CD4-positive, alpha-beta T cell treated with Interleukin-21 for 1 hour (primary cell): ENCODE measurements at regions not wholly inside any gene's neighbourhood (a gene's known extent, or its start where the extent isn't known, plus 50 kb on each side); places are given as distances from the start of the nearest gene placed in this dataset.

Experiments
- DNase-seq: peaks from one replicate; pipeline ENCODE4 v3.0.0-alpha.2; 2020

DNA sequence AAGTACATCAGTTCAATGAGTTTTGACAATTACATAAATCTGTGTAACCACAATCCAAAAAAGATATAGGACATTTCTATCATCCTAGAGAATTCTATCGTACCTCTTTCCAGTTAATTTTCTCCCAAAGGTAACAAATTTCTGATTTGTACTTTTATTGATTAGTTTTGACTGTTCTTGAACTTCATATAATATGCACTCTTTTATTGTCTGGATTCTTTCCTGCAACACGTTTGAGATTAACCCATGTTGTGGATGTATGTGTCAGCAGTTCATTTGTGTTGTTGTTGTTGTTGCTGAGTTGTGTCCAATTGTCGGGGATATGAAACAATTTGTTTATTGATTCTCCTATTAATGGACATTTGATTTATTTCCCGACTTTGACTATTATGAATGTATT, 145.9 kb upstream of the WDR11 start:
- DNase-seq = no peak

DNA sequence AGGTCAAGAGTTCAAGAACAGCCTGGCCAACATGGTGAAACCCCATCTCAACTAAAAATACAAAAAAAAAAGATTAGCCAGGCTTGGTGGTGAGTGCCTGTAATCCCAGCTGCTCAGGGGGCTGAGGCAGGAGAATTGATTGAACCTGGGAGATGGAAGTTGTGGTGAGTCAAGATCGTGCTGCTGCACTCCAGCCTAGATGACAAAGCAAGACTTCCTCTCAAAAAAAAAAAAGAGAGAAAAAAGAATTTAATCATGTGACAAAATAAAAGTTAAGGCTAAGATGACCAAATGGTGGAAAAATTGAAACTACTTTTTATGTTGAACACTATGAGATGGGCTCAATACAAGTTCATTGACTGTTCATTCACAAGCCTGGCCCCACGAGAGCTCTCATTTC, 141.1 kb upstream of the WDR11 start:
- DNase-seq = no peak

DNA sequence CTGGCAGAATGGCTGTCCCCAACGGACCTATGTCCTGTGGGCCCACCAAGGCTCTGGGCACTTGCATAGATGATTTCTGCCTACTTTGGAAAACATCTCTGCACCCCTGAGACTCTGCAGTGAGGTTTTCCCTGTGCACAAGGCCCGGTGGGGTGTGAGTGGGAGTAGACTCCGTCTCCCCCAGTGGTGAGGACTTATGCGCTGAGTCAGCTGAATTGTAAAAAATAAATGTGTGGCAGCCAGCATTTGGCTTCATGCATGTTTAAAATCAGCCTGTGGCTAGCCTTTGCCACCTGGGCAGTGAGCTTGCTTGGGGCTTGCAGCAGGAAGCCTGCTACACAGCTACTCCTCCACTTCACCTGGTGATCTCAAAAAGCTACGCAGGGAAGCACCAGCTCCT, 139.3 kb upstream of the WDR11 start:
- no peak for DNase-seq

DNA sequence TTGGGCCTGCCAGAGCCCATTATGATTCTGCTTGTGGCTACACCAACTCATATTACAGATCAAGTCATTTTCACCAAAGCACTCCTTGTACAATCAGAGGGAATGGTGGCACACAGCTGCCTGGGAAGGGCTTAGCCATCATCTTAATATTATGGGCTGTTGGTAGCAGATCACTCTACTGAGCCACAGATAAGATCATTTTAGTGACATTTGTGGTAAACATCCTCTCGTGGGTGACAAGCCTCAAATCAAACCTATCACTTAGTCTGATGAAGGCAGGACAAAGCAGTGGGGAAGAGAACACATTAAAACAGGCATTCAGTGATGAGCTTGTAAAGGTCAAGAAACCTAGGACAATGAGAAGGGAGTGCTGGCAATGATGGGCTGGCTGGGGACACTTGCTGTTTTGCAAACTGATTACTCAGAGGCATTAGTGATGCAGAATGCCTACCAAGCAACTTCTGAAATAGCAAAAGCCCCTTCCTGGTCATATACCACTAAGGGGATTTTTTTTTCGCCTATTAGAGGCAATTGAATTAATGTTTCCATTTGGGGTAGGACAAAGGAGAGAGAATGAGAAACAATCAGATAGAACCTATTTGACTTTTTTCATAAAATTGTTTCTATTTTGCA, 137.5 kb upstream of the WDR11 start:
- DNase-seq = no peak

DNA sequence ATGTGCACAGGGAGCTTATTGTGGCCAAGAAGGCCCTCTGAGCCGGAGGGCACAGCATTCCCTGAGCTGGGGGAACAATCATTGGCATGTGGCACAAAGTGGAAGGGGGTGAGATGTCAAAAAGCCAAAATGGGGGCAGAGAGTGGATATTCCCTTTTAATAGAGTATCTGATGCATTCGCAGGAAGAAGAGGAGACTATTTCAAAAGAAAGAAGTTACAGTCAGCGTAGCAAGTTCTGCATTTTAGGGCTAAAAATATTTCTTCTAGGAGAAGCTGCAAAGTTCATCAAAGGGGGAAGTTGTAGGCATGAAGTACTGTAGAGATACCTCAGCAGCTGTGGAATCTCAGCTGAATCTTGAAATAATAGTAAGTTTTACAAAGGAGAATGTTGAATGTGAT, 136.0 kb upstream of the WDR11 start:
- no peak for DNase-seq

DNA sequence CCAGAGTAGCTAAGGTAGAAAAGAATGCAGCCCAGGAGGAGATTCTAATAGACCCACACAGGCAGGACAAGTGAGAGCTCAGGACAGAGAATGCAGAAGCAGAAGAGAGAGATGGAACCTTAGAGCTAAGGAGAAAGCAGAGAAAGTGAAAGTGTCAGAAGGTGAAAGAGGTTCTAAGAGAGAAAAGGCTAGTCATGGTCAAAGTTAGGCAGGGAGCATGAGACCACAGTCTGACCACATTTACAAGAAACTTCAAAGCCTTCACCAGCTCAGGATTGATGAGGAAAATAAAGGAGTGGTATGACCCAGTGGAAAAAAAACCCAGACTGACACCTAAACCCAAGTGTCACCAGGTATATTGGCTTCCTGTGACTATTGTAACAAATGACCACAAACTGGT, 131.8 kb upstream of the WDR11 start:
- DNase-seq = no peak

DNA sequence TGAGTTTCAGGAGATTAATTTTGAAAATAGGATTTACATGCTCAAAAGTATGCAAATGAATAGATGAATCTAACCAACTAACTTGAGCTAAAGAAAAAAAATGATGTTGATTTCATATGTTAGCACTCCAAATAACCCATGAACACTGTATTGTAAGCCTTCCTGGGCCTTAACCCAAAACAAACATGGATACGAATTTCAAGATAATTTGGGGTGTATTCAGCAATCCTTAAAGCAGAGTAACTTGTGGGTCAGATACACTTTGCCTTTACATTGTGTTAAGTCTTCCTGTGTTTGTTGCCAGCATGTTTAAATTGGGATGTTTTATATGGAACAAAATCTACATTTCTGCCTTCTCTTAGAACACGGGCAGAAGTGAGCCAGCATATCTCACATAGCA, 124.2 kb upstream of the WDR11 start:
- no peak for DNase-seq

DNA sequence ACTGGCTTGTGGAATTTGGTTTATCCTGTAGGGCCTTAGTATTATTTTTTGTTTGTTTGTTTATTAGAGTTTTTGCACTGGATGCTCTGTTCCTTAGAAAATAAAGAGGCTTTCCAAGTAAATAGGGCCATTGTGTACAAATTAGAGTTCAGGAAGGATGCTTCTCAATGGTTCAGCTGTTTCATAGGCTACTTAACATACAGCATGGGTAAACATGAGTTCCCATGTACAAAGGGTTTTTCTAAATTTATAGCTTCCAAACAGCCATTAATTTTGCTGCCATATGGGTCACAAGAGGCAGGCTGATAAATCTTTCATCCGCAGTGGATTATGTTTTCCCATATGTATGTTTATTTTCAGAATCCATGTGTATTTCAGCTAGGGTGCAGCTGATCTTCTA, 121.6 kb upstream of the WDR11 start:
- DNase-seq = no peak

DNA sequence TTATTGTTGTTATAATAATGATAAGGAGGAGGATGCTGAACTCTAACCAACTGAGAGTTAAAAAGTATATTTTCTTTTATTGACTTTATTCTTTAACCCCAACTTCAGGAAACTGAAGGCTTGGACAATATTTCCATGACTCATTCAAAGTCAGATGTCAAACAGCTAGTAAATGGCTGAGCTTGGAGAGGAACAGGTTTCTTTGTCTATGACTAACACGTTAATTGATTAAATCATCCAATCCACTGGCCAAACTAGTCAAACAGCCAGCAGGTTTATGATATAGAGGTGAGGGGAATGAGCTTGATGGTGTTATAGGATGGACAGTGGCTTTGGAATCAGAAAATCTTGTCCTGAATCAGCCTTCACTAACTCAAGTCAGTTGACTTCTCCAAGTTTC, 119.1 kb upstream of the WDR11 start:
- no peak for DNase-seq

DNA sequence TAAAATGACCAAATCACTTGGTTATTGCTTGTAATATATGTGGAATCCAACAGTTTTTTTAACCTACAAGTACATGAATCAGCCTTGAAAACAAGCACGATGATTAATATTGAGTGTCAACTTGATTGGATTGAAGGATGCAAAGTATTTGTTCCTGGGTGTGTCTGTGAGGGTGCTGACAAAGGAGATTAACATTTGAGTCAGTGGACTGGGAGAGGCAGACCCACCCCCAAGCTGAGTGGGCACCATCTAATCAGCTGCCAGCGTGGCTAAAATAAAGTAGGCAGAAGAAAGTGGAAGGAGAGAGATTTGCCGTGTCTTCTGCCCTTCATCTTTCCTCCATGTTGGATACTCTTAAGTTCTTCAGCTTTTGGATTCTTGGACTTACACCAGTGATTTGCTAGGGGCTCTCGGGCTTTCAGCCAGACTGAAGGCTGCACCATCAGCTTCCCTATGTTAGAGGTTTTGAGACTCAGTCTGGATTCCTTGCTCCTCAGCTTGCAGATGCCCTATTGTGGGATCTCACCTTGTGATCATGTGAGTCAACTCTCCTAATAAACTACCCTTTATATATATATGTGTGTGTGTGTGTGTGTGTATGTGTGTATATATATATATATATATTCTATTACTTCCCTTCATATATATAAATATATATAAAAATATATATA, 118.4 kb upstream of the WDR11 start:
- no peak for DNase-seq

DNA sequence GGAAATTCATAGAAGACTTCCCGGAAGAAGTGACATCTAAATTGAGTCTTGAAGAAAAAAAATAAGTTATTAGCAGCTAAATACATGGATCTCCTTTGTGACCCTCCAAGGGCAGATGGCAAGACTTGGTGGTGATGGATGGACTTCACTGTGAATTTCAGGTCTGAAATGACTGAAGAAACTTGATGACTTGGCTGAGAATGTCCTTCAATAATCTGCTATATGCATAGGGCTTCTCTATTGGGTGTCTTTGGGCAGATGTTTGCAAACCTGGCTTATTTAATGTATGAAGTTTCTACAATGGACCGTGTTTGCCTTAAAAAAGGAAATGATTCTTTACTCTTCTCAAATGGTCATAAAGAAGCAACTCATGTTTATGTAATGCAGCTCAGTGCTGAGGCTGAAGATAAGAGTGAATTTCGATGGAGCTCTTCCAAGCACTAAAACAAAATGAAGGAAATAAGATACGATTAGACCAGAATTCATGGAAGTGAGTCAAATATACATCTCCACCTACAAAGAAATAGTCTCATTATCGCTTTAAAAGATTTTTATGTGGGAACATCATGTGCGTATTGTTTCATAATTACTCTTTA, 116.6 kb upstream of the WDR11 start:
- DNase-seq = no peak

DNA sequence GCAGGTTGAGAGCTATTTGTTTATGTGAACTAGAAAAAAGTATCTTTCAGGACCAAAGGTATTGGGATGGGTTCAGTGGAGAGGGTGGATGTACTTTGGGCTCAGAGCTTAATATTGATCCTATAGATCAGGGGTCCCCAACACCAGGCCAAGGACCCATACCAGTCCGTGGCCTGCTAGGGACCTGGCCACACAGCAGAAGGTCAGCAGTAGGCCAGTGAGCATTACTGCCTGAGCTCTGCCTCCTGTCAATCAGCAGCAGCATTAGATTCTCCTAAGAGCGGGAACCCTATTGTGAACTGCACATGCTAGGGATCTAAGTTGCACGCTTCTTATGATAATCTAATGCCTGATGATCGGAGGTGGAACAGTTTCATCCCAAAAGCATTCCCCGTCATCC, 115.8 kb upstream of the WDR11 start:
- DNase-seq = no peak

DNA sequence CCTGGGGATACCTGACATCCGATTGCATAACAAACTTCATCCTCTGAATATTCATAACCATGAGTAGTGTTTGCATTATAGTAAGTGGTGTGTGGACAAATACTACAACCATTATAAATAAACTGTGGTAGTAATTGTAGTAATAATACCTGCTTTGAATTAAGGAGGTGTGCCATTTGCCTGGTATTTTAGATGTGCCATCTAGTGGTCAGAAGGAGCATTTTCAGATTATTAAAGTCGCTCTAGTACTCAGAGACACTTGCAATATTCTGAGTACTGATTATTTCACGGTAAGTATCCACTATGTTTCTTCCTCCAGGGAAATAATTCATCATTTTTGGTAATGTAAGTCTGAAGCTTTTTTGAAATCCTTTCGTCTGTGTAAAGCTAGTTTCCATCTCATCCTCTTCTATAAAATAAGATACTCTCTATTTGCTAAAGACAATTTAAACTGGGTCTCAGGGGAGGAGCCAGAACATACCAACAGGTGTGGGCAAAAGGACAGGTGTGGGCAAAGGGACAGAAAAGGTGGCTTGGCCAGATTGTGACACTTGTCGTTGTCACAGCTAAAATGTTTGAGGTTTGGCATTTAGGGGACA, 115.3 kb upstream of the WDR11 start:
- DNase-seq = peak; percentile 13

DNA sequence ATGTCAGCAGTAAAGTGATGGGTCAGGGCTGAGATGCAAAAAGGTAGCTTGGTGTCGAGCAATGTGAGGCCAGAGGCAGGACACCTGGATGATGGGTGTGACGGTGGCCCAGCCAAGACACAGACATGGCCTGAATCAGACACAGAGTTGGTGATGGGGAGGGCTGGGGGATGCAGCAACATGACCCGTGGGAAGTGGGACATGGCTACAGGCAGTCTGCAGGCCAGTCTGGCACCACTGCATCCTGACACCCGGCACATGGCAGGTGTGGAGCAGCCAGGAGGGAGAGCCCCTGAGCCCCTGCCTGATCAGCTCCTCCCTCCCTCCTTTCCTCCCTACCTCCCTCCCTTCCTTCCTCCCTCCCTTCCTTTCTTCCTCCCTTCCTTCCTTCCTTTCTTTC, 114.8 kb upstream of the WDR11 start:
- no peak for DNase-seq

DNA sequence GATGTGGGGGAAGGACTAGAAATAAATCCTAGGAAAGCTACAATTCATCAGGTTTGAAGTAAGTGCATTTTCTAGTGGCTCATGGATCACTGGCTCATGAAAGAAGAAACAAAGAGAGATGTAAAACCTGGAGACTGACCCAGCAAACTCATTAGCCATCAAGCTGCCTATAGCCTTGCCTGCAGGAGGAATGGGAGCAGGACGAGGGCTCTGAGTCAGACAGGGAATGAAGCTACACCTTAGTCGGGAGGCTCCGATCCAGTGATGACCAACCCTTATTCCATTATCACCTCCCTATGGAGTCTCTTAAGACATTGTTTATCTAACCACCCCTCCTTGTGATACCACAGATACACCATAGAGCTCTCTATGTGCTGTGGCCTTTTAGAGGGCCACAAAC, 112.5 kb upstream of the WDR11 start:
- DNase-seq = no peak

DNA sequence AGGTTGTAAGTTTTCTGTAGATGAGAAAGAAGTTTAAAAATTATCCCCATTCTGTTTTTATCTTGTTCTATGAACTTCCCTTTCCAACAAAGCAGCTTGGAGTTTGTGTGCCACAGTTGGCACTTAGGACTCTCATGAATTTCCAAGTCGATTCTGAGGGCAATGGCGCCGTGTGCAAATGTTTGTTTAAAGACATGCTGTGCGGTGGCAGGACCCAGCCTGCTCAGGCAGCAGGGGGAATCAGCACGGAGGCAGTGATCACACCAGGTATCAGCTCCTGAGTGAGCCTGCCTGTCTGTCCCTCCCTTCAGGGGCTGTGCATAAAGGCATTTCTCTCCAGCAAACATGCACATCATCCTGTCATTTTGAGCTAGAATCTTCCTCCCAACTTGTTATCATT, 109.8 kb upstream of the WDR11 start:
- no peak for DNase-seq

DNA sequence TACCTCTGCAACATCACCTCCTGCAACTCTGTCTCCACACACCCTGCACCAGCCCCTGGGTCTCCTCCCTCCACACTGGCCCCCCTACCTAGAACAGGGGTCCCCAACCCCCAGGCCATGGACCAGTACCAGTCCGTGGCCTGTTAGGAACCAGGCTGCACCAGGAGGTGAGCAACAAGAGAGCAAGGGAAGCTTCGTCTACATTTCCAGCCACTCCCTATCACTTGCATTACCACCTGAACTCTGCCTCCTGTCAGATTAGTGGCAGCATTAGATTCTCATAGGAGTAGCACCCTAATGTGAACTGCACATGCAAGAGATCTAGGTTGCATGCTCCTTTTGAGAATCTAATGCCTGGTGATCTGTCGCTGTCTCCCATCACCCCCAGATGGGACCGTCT, 108.8 kb upstream of the WDR11 start:
- DNase-seq = no peak

DNA sequence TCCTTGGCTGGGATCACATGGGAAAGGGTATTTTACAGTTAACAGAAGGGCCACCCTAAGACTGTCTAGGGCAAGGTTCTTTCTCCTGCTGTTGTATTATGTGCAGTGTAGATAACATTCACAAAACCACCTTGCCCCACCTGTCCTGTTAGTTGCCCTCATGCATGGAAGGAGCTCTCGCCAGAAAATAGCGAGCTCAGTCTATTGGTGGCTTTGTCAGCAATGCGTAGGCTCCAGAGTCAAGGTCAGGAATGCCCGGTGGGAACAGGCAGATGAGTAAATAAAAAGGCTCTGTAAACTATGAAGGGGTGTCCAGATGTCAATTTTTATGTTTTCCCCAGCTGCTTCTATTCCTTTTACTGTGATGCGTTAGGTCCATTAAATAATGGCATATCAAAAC, 107.1 kb upstream of the WDR11 start:
- no peak for DNase-seq

DNA sequence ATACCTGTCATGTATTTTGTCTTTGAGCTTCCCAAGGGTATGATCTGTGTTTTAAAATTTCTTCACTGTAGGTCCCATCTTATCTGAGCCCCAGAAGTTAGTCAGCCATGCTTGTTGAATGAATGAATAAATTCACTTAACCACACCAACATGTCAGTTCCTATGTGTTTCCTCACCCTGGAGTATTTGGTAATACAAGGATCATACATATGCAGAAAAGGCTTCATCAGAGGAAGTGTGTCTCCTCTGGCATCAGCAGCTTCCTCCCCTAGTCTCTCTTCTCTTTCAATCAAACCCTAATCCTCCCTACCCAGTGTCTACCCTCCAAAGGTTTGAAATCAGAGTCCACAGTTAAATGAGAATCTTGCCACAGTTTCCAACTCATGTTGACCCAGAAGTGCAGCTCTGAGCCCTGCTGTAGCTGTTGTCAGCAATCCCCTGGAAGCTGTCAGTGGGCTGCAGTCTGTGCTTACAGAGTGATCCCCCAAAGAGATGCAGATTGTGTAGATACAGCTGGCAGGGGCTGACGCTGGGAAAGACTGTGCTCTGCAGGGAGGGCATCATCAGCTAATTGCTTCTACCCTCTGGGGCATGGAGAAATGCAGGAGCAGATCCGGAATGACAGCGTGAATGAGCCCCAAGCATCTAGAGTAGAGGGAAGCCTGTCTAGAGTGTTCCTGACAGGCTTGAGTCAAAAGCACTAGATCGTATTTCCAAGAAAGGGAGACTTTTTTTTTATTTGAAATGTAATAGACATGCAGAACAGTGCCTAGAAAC, 105.0 kb upstream of the WDR11 start:
- DNase-seq = no peak

DNA sequence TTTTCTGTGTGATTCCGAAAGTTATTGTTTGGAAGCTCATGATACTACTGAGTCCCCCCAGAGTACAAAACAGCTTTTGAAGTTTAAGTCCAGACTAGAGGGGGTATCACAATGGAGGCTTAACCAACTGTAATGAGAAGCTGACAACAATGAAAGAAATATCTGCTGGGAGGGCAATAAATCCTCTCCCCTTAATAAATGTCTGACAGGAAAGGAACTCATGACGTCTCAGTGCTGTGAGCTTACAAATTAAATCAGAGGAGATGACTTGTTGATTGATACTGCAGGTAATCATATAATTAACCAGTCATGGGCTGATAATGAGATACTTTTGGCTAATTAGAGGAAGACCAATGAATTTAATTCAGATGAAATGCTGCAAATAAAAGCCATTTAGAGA, 102.6 kb upstream of the WDR11 start:
- no peak for DNase-seq

DNA sequence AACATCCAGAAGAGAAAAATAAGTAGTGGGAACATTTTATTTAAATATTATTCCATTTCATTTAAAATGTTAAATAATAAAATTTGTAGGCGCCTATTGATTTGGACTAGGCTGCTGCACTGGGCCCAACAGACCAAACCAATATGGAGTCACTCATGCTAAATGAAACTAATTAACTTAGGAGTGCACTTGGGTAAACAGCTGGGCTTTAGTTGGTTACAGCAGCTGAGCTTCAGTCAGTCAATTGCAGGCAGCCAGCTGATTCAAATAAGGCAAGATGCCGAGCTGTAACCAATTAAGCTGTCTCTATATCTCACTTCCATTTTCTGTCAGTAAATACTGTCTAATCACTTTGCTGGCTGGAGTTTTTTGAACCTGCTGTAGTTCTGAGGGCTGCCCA, 102.1 kb upstream of the WDR11 start:
- DNase-seq = no peak

DNA sequence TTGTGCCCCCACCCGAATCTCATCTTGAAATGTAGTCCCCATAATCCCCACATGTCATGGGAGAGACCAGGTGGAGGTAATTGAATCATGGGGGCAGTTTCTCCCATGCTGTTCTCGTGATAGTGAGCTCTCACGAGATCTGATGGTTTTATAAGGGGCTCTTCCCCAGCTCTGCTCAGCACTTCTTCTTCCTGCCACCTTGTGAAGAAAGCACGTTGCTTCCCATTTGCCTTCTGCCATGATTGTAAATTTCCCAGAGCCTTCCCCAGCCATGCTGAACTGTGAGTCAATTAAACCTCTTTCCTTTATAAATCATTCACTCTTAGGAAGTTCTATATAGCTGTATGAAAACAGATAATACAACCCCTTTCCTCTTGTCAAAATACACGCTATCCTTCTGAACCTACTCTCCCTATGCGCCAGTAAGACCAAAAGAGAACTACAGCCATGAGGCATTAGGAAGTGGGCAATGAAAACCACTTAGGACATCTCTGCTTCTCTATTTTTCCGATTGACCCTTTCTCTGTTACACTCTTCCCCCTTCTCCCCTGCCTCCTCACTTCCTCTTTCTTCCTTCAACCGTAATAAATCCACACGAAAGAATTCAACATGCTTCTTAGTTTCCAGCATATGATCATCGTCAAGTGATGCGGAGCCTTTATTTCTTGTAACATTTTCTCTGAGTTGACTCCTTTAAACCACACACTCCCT, 101.2 kb upstream of the WDR11 start:
- DNase-seq = no peak

DNA sequence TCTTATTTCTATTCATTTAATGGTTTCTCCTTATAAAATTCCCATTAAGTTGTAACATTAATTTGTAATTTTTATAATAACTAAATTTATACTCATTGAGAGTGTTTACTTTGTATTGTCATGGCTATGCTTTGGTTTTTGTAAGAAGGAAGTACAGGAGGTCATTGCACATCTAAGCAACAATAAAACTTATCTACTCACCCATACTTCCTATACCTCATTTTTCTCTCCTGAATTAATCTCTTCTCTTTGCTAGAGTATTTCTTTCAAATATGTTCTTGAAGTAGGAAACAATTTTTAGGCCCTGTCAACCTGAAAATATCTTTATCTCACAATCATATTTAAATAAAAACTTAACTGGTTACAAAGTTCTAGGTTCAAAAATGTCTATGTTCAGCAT, 95.4 kb upstream of the WDR11 start:
- DNase-seq = no peak
